Epidermal melanocyte (primary cell): ENCODE measurements at regions not wholly inside any gene's neighbourhood (a gene's known extent, or its start where the extent isn't known, plus 50 kb on each side); places are given as distances from the start of the nearest gene placed in this dataset.
"Not testable (repeated sequence)": the region's sequence is repeated elsewhere in the genome, so short reads cannot be mapped to it uniquely, and the experiment has no call there.

Source experiments
- DNase-seq: peaks from one replicate; pipeline ENCODE4 v3.0.0; 2011; ENCODE audit warnings: low spot score; ENCODE audit not compliant: insufficient read length

DNA sequence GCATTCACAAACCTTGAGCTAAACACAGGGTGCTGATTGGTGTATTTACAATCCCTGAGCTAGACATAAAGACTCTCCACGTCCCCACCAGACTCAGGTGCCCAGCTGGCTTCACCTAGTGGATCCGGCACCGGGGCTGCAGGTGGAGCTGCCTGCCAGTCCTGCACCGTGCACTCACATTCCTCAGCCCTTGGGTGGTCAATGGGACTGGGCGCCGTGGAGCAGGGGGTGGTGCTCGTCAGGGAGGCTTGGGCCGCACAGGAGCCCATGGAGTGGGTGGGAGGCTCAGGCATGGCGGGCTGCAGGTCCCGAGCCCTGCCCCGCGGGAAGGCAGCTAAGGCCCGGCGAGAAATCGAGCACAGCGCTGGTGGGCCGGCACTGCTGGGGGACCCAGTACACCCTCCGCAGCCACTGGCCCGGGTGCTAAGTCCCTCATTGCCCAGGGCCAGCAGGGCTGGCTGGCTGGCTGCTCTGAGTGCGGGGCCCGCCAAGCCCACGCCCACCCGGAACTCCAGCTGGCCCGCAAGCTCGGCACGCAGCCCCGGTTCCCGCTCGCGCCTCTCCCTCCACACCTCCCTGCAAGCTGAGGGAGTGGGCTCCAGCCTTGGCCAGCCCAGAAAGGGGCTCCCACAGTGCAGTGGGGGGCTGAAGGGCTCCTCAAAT is 622.2 kb upstream of the ADGRL2 start:
- not testable (repeated sequence) for DNase-seq

DNA sequence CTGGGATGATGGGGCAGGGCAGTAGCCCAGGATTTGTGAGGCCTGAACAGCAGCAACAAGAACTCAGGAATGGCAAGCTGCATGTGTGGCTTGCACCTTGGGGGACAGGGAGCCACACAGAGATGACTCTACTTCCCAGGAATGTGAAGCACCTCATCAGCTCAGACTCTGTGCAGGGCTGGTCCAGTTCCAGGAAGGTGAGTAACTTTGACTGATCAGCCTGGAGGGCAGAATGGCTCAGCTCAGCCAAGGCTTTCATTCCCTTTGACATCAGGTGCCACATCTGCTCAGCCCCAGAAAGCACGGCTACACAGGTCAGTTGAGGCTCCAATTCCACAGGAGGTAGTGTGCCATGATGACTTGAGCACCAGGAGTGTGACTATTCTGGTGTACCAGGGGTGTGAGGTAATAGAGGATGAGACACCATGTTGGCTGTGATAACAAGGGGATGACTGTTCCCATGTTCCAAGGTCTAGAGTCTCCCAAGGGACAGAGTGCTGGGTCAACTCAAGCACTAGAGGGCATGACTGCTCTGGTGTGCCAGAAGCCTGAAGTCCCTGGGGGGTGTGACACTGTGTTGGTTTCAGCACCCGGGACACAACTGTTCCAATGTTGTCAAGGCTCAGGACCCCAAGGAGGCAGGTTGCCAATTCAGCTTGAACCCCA is 625.8 kb upstream of the ADGRL2 start:
- no peak for DNase-seq

DNA sequence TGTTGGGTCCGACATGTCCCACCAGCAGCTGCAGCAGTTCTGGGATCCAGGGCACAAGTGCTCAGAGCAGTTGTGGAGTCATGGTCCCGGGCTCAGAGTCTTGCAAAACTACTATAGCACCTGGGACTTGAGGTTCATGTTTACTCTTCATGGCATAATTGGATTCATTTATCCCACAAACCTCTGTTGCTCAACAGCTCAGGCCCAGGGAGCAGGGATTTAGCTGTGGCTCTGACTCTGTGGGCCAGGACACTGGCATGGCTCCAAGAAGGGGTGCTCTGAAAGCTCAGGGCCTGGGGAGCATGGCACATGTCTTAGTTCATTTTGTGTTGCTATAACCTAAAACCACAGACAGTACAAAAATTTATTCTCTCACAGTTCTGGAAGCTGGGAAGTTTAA is 626.7 kb upstream of the ADGRL2 start:
- no peak for DNase-seq

DNA sequence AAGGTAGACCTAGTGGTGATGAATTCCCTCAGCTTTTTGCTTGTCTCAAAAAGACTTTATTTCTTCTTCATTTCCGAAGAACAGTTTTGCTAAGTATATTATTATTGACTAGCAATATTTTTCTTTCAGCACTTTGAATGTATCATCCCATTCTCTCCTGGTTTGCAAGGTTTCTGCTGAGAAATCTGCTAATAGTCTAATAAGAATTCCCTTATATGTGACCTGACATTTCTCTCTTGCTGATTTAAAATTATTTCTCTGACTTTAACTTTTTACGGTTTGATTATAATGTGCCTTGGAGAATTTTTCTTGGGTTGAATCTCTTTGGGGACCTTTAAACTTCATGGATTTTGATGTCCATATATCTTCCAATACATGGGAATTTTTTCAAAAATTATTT is 628.3 kb upstream of the ADGRL2 start:
- no peak for DNase-seq

GRCh38 chr1:81170721-81171120 is 630.0 kb upstream of the ADGRL2 start:
- no peak for DNase-seq

DNA sequence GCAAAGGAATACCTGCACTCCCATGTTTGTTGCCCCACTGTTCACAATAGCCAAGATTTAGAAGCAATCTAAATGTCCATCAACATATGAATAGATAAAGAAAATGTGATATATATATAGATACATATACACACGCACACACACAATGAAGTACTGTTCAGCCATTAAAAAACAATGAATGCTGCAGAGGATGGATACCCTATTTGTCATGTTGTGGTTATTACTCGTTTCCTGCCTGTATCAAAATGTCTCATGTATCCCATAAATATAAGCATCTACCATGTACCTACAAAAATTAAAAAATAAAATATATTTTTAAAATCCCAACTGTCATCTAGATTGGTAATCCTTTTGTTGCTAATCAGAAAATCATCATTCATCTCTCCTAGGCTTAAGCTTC is 634.8 kb upstream of the ADGRL2 start:
- DNase-seq, result no peak

GRCh38 chr1:81160696-81161095 is 640.0 kb upstream of the ADGRL2 start:
- DNase-seq, result no peak

DNA sequence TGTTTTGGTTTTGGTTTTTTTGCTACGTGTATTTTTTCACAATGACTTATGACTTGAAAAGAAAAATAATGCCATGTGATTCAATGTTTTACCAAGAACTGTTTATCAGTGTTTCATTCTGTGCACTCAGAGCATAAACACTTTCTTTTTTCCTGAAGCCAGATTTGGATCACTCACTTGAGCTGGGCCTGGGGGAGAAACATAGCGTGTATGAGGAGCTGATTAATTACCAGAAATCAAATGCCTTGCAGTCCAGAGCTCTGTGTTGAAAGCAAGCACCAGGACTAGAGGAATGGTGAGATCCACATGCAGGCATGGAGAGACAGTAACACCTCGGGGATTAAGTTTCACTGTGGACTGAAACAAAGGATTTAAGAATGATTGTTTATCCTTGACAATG is 642.1 kb upstream of the ADGRL2 start:
- DNase-seq, result peak; percentile 31

DNA sequence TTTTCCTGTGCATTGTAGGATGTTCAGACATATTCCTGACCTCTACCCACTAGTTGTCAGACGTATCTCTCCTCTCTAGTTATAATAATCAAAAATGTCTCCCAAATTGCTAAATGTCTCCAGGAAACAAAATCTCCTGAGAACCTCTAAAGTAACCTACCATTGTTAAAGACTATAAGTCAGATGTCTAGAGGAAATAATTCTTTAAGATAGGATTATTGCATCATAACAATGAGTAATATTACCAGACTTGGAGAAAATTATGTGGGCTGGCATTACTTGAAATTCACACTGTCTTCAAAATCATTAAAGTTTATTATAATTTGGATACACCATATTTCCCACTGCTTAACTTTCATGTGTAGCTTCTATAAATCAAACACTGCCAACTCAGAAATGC is 643.0 kb upstream of the ADGRL2 start:
- no peak for DNase-seq

DNA sequence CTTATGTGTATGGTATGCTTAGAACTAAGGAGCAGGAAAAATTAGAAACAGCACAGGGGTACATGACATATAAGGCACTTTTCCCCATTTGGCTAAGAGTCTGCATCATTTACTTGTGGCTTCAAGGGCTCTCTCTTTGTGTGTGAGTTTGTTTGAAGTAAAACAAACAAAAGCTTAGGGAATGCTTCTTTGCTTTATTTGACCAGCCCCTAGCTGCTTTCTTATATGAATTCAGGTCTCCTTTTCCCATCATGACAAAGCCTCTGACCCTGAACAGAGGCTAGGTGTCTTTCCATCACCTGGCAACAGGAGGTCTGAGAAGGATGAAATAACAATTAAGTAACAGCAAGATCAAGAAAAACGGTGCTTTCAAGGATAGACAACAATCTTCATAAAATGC is 643.8 kb upstream of the ADGRL2 start:
- DNase-seq, result no peak

GRCh38 chr1:81155131-81155530 is 645.6 kb upstream of the ADGRL2 start:
- no peak for DNase-seq

DNA sequence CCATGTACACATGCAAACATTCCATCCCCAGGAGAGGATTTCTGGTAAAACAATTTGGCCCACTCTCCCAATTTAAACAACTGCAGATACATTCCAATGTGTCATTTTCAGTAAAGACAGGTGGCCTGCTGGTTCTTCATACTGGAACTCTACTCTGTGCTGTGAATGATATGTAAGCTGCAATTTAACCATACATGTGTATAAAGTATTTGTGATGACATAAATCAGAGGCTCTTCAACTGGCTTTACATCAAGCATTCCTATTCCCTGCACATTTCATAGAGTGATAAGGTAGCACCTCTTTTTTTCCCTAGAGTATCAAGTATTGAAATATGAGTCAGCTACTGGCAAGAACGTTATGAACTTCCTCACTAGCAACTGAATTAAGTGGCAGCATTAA is 649.5 kb upstream of the ADGRL2 start:
- DNase-seq, result no peak

- DNase-seq, result no peak
Measured at GRCh38 chr1:81149649-81150325, 650.9 kb upstream of the ADGRL2 start.

GRCh38 chr1:81144240-81144825 is 656.4 kb upstream of the ADGRL2 start:
- no peak for DNase-seq

DNA sequence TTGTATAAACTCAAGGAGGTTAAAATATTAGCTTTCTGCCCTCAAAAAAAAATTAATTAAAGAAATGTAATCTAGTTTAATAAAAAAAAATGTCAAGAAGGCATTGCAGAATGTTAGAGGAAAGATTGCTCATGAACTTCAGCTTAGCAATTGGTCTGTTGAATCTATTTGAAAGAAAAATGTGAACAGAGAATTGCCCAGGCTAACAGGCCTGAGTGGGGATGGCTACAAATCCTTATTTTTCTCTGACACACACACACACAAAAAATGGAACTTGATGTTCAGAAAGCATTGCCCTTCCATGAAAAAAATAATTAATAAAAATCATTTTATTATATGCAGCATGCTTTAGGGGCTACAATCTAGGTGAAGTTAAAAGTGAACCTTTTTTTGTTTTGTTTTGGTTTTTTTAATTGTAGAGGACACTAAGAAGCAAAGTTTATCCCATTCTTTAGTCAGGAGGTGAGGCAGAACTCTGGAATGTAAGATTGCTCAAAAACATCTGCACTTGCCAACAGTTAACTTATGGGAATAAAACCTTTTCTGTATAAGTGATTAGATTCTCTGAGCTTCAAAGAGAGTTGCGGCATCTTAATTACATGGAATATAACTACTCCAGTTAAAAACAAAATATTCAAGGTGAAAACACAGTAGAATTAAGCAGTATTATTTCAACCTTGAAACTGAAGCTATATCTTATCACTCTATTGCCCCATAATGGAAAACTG is 658.5 kb upstream of the ADGRL2 start:
- DNase-seq, result no peak

GRCh38 chr1:81135524-81135923 is 665.2 kb upstream of the ADGRL2 start:
- DNase-seq, result no peak

- DNase-seq, result no peak
Measured at GRCh38 chr1:81129776-81130175, 671.0 kb upstream of the ADGRL2 start.

DNA sequence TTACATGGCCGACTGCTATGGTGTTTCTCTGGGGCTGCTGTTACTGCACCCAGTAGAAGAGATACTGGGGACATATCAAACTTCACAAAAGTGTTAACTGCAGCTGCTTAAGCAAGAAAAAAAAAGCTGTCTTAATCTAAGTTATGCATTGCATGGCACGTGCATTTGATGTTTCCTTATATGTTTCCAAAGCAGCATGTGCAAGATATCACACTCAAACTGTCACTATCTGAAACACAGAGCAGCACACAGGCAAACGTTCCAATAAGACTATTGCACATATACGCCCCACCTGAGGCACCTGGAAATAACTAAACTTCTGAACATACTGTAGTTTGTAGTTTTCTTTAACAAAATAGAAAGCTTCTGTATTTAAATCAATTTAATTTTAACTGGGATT is 671.4 kb upstream of the ADGRL2 start:
- DNase-seq, result no peak

GRCh38 chr1:81128079-81128478 is 672.7 kb upstream of the ADGRL2 start:
- DNase-seq, result no peak

DNA sequence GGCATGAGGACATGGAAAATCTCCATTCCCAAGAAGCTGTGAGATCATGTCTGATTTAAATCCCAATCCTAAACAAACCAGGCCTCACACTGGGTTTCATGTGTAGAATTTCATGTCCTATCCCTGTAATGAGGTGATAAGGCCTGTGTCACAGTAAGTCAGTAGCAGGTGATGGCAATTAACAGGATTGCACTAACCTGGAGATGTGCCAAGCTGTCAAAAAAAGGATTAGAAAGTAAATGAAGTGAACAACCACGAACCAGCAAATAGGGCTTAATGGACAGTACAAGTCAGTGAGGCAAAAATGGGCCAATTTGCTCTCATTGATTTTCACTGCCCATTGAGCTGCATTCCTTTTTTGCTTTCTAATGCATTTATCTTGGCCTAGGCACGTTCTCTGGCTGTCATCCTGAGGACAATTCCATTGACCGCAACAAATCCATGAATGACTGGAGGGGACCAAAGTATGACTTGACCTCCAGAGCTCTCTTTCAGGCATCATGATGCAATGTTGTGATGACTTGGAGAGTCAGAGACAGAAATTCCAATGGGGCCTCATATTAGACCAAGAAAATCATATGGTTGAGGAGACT is 673.6 kb upstream of the ADGRL2 start:
- DNase-seq, result no peak

- no peak for DNase-seq
Measured at GRCh38 chr1:81125672-81126071, 675.1 kb upstream of the ADGRL2 start.
